HG02885 (cell line): ENCODE measurements at regions not wholly inside any gene's neighbourhood (a gene's known extent, or its start where the extent isn't known, plus 50 kb on each side); places are given as distances from the start of the nearest gene placed in this dataset.
"Not testable (repeated sequence)": the region's sequence is repeated elsewhere in the genome, so short reads cannot be mapped to it uniquely, and the experiment has no call there.

Experiments
- ATAC-seq: cut with Tn5 transposase; IDR thresholded peaks from one replicate; pipeline ENCODE4 v1.9.1; 2021; ENCODE audit warnings: mild to moderate bottlenecking; ENCODE audit not compliant: unreplicated experiment, poor library complexity

GRCh38 chr1:146443088-146443870 lies 214.5 kb upstream of the NOTCH2NLA start:
- not testable (repeated sequence) for ATAC-seq

GRCh38 chr1:146438543-146438942 lies 209.7 kb upstream of the NOTCH2NLA start:
- ATAC-seq = not testable (repeated sequence)

GRCh38 chr1:146416642-146417041 lies 187.8 kb upstream of the NOTCH2NLA start:
- ATAC-seq = not testable (repeated sequence)

GRCh38 chr1:146415017-146415416 lies 186.2 kb upstream of the NOTCH2NLA start:
- ATAC-seq = not testable (repeated sequence)

DNA sequence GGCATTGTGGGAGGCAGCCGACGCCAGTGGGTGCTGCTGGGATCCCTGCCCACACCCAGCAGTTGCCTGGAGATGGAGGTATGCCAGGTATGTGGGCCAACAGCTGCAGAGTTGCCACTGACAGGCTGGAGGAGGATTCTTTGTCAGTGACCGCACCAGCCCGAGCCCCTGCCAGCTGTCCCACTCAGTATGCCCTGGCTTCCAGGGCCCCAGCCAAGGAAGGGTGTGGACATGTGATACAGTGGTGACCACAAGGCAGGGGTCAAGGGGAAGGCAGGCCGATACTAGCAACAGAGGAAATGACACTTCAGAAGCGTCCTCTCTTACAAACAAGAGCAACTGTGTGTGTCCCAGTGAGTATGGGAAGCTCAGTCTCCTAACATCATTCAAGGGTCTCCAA lies 185.1 kb upstream of the NOTCH2NLA start:
- not testable (repeated sequence) for ATAC-seq

- ATAC-seq = not testable (repeated sequence)
These were observed 183.1 kb upstream of the NOTCH2NLA start for GRCh38 chr1:146411923-146412322.

DNA sequence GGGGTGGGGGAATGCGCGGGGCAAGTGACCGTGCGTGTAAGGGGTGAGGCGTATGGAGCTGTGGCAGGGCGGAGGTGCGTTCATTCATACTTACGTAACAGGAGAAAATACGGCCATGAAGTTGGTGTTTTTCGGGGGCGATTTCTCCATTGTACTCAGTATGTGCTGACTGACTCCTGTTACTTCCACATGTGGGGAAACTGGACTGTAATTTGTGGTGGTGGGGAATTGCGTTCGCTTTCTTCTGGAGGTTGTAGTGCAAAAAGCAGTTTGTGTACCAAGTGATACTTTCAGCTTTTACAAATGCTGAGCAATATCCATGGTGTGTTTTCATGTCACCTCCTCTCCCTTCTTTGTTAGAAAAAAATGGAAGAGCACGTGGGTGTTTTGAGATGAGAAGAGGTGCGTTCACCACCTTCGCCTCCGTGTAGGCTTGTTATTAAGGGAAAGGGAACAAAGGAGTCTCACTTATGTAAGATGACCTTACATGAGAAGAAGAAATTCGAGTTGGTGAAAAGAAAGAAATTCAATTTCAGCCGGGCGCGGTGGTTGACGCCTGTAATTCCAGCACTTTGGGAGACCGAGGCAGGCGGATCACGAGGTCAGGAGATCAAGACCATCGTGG lies 181.1 kb upstream of the NOTCH2NLA start:
- not testable (repeated sequence) for ATAC-seq

DNA sequence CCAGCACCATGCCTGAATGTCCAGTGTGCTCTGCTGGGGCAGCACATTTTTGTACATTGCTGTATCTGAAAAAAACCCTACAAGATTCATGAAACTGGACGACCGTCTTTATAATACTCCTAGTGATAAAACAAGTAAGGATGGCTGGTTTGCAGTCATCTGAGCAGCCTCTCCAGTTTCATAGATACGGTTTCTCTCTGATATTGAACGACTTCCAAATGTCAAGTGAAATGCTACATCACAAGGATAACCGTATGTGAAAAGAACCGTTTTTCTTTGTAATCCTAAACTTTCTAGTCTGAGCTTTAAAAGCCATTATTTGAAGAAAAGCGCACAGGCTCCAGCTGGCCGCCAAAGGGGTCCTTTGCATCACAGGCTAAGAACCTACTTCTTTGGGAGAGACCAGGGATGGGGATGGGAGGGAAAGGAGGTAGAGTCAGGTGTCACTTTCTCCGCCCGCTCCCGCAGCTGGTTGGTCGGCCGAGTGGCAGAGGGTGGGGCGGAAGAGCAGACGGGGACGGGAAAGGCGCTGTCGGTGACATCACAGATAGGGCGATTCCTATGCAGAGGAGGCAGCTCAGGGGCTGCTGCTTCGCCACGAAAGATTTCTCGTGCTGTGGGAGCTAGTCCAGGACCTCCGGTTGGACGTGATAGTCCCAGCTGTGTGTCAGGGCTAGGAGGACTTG lies 180.4 kb upstream of the NOTCH2NLA start:
- ATAC-seq = not testable (repeated sequence)

DNA sequence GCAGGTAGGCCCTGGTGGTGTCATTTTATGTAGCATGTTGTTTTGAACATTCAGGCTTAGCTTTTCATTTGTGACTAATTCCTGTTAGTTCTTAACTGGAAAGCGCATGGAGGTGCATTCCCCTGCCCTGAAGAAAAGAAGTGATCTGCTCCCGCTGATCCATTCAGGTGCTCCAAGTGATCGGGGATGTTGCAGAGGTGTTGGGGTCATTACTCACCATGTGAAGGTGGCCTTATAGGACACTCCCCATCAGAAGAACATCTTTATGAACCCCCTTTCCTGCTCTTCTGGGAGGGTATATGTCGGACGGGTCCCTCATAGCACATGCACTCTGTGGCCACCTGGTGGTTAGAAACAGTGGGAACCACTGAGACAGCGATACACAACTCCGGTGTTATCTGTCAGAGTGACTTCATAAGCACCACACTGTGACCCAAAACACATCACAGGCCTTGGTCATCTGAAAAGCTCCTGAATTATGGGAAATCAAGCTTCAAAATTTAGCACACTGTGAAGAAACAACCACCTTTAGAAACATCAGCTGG lies 172.5 kb upstream of the NOTCH2NLA start:
- ATAC-seq = not testable (repeated sequence)

GRCh38 chr1:146400173-146401121 lies 171.6 kb upstream of the NOTCH2NLA start:
- ATAC-seq = not testable (repeated sequence)

DNA sequence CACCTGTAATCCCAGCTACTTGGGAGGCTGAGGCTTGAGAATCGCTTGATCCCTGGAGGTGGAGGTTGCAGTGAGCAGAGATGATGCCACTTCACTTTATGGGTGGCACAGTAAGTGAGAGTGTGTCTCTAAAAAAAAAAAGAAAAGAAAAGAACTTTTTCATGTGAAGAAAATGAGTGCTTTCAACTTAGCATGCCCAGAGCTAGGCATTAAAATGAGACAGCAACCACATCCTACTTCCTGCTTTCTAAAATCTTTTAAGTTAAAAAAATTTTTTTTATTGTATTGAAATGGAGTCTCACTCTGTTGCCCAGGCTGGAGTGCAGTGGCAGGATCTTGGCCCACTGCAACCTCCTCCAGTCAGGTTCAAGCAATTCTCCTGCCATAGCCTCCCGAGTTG lies 170.4 kb upstream of the NOTCH2NLA start:
- ATAC-seq = not testable (repeated sequence)

- not testable (repeated sequence) for ATAC-seq
These were observed 168.0 kb upstream of the NOTCH2NLA start for GRCh38 chr1:146396801-146397200.

DNA sequence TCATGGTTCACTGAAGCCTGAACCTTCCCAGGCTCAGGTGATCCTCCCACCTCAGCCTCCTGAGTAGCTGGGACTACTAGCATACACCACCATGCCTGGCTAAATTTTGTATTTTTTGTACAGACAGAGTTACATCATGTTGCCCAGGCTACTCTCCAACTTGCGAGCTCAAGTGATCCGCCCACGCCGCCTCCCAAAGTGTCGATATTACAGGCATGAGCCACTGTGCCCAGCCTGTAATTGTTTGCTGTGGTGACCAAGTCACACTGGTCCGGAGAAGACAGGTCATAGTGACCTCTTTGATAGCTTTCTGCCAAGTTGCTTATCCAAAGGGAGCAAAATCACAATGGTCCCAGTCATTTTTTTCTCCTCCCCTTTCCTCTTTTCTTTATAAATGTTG lies 167.4 kb upstream of the NOTCH2NLA start:
- ATAC-seq = not testable (repeated sequence)

GRCh38 chr1:146393796-146394195 lies 165.0 kb upstream of the NOTCH2NLA start:
- ATAC-seq = not testable (repeated sequence)

- not testable (repeated sequence) for ATAC-seq
These were observed 164.3 kb upstream of the NOTCH2NLA start for GRCh38 chr1:146393154-146393553.

- ATAC-seq = not testable (repeated sequence)
These were observed 160.4 kb upstream of the NOTCH2NLA start for GRCh38 chr1:146389178-146389577.

DNA sequence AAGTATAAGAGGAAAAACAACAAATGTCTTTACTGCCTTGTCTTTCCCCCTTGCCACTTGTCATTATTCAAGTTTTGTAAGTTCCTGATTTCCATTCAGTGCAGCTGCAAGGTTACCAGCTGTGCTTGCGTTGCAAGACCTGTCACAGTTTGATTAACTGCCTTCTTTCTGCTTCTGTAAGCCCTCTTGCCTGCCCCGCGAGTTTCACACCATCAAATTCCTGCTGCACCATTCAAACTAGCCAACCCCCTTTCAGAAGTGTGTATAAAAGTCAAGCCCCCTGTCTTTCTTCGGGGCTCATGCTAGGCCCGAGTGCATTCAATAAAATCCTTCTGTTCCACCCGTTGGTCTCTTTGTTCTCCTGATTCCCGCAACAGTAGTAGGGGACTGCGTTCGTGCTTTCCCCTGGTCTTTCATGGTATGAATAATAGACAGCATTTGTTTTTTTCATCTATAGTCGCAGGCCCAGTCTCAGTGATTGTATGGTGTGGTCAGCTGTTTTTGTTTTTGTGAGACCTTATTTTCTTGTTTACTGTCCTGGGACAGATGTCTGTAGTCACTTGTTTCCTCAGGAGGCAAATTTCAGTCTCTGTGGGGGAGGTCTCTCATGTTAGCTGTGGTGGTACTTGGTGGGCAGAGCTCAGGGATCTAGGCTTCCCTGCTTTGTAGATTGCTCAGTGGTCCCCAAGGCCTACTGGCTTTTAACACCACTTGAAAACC lies 159.1 kb upstream of the NOTCH2NLA start:
- not testable (repeated sequence) for ATAC-seq

DNA sequence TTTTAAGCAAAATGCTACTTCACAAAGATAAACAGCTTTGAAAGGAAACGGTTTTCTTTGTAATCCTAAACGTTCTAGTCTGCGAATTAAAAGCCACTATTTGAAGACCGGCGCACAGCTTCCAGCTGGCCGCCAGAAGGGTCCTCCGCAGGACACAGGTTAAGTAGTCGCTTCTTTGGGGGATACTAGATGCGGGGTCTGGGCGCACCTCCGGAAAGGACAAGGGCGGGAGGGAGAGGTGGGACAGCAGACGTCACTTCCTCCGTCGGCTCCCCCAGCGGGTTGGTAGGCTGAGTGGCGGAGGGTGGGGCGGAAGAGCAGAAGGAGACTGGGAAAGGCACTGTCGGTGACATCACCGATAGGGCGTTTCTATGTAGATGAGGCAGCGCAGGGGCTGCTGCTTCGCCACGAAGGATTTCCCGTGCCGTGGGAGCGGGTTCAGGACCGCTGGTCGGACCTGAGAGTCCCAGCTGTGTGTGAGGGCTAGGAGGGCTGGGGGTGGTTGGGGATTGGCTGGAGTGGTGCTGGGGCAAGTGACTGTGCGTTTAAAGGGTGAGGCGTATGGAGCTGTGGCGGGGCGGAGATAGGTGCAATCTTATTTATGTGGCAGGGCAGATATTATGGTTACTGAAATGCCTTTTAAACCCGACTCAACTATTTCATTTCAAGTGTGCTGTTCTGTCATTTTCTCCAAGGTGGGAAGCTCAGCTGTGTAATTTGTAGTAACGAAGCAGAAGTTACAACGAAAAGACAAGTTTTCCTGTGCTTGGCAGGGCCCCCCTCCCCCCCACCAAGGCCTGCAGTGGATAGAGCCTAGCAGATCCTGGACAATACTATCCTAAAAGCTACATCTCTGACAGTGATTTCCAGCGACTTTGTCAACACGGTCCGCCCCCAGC lies 158.3 kb upstream of the NOTCH2NLA start:
- ATAC-seq = peak; percentile 98
